ENCODE measurements at regions not wholly inside any gene's neighbourhood (a gene's known extent, or its start where the extent isn't known, plus 50 kb on each side); places are given as distances from the start of the nearest gene placed in this dataset.

DNA sequence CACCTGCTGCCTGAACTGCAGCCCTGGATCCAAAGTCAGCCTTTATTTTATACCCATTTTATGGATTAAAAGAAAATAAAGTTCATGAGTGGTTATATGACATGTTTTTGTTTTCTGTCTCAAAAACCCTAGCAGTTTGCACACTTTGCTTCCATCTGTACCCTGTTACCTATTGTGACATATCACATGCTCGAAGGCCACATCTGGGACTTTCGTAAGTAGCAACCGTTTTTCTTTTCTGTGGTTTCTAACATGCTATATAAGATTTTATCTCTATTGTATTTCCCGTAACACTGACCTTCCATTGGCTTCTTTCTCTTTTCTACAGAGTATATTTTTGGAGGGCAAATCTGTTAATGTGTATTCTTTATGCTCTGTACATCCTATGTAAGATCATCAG lies 1007.2 kb downstream of the PCDH9 start:
- Histone ChIP-seq H3K4ac (ENCODE audit: low read depth, low read length) (no peak overlapping the region), H3K27me3 (ENCODE audit: control insufficient read depth, insufficient read depth, low read length) (no peaks in the 10 kb centered on the region), H3K79me1 (ENCODE audit: low read depth in 1 of 2, low read length in 2 of 2) (no peaks in the 10 kb centered on the region), H3K9ac (ENCODE audit: low read depth, low read length) (no peak overlapping the region), H3K4me1 (ENCODE audit: control insufficient read depth, insufficient read depth, low read length) (no peaks in the 10 kb centered on the region), H3K9me3 (ENCODE audit: control insufficient read depth, insufficient read depth, low read length) (no peaks in the 10 kb centered on the region), H2AK5ac (ENCODE audit: low read depth, low read length) (no peak overlapping the region), H3K9me1 (ENCODE audit: insufficient read depth, low read length) (no peaks in the 10 kb centered on the region), H3K14ac (replicated peaks; ENCODE audit: low read depth, low read length) (no peak overlapping the region), H2BK120ac (ENCODE audit: low read depth, low read length) (no peak overlapping the region), H3K4me2 (ENCODE audit: low read depth, low read length) (no peak overlapping the region), H3K4me3 (ENCODE audit: insufficient read depth, low read depth, low read length) (no peak overlapping the region), H4K8ac (ENCODE audit: low read depth in 2 of 2, low read length in 2 of 2) (no peak overlapping the region), H4K20me1 (ENCODE audit: insufficient read depth, low read length) (no peaks in the 10 kb centered on the region), H2AK9ac (replicated peaks; ENCODE audit: low read depth, low read length, poor library complexity) (no peak overlapping the region), H2BK15ac (ENCODE audit: low read depth, low read length) (no peak overlapping the region), H4K5ac (ENCODE audit: low read depth, low read length) (no peak overlapping the region), H3K23ac (ENCODE audit: low read depth, low read length) (no peak overlapping the region), H2BK20ac (ENCODE audit: low read depth, low read length) (no peak overlapping the region), H4K91ac (ENCODE audit: insufficient read depth, low read depth, low read length) (no peak overlapping the region), H3K18ac (ENCODE audit: low read depth, low read length) (no peak overlapping the region), H2AFZ (replicated peaks; ENCODE audit: low read length, poor library complexity) (no peak overlapping the region), H3K27ac (ENCODE audit: insufficient read depth, low read length) (no peak overlapping the region), H3K36me3 (ENCODE audit: control insufficient read depth, insufficient read depth, low read length) (no peaks in the 10 kb centered on the region), H2BK5ac (ENCODE audit: low read depth, low read length, poor library complexity, severe bottlenecking) (no peak overlapping the region), H3K56ac (ENCODE audit: extremely low read depth, insufficient read depth, low read length) (no peak overlapping the region)
- DNase-seq: no peak
- intact Hi-C loops (cut with micrococcal nuclease): no loop called here
- dilution Hi-C loops (cut with HindIII; ENCODE audit: low sequenced_read_pairs, unreplicated experiment): no loop called here
- POLR2A ChIA-PET (ENCODE audit: unreplicated experiment): no interaction called here
- no CpG with 5 or more reads among the region's 4 CpGs for WGBS, 2 experiments (ENCODE audit: extremely low coverage in 2 of 2, insufficient read length in 1 of 2)
- in situ Hi-C loops (cut with MboI; ENCODE audit: low sequenced_read_pairs): no loop called here
- TF ChIP-seq BHLHE40 (IDR thresholded peaks at IDR 0.05; ENCODE audit: low read depth, low read length): no peak
- TF ChIP-seq RCOR1 (IDR thresholded peaks at IDR 0.05; ENCODE audit: insufficient replicate concordance, low read length): no peak
- TF ChIP-seq MAZ (IDR thresholded peaks at IDR 0.05; ENCODE audit: borderline replicate concordance, low read depth, low read length): no peak
- no peak for TF ChIP-seq MAFK (IDR thresholded peaks at IDR 0.05; ENCODE audit: low read depth, low read length)
- TF ChIP-seq FOS (IDR thresholded peaks at IDR 0.05; ENCODE audit: low read depth, low read length): no peak
- TF ChIP-seq, protein P1, sequence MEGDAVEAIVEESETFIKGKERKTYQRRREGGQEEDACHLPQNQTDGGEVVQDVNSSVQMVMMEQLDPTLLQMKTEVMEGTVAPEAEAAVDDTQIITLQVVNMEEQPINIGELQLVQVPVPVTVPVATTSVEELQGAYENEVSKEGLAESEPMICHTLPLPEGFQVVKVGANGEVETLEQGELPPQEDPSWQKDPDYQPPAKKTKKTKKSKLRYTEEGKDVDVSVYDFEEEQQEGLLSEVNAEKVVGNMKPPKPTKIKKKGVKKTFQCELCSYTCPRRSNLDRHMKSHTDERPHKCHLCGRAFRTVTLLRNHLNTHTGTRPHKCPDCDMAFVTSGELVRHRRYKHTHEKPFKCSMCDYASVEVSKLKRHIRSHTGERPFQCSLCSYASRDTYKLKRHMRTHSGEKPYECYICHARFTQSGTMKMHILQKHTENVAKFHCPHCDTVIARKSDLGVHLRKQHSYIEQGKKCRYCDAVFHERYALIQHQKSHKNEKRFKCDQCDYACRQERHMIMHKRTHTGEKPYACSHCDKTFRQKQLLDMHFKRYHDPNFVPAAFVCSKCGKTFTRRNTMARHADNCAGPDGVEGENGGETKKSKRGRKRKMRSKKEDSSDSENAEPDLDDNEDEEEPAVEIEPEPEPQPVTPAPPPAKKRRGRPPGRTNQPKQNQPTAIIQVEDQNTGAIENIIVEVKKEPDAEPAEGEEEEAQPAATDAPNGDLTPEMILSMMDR (conservative IDR thresholded peaks at IDR 0.05; ENCODE audit: low read depth, low read length): no peak
- TF ChIP-seq POLR2A (IDR thresholded peaks at IDR 0.05; ENCODE audit: low read depth, low read length): no peak
- TF ChIP-seq RAD21 (IDR thresholded peaks at IDR 0.05; ENCODE audit: low read length): no peak
- TF ChIP-seq MXI1 (IDR thresholded peaks at IDR 0.05; ENCODE audit: borderline replicate concordance, low read depth, low read length): no peak
- TF ChIP-seq SMC3 (IDR thresholded peaks at IDR 0.05; ENCODE audit: low read depth, low read length): no peak
- ATAC-seq (ENCODE audit: low read depth): no peak
- CTCF ChIA-PET: no interaction called here
- BruUV-seq (replicated peaks): no TSS peak
